Activated CD4-positive, alpha-beta memory T cell treated with anti-CD3 and anti-CD28 coated beads, Interleukin-2, amount 10 ng/mL, durations not matched to agents 7 days and 5 days (primary cell): ENCODE measurements at regions not wholly inside any gene's neighbourhood (a gene's known extent, or its start where the extent isn't known, plus 50 kb on each side); places are given as distances from the start of the nearest gene placed in this dataset.

Source experiments
- CTCF ChIA-PET: fragments of 350-600 bp; sonication (Branson Sonifier 250); formaldehyde crosslinking; loops from one replicate; lab custom pipeline; 2021; ENCODE audit warnings: antibody characterized with exemption, inconsistent platforms; lab: Charles Lee
- POLR2A ChIA-PET: fragments of 350-600 bp; sonication (Branson Sonifier 250); formaldehyde crosslinking; loops from one replicate; lab custom pipeline; 2021; ENCODE audit warnings: antibody characterized with exemption; lab: Charles Lee
- DNase-seq: peaks from one replicate; pipeline ENCODE4 v3.0.0-alpha.2; 2020
- H3K27ac Mint-ChIP-seq: one replicate; pipeline ENCODE4 v1.8.0; 2021; ENCODE audit warnings: mild to moderate bottlenecking, mixed read lengths
- H3K27me3 Mint-ChIP-seq: one replicate; pipeline ENCODE4 v1.8.0; 2021; ENCODE audit warnings: mixed read lengths
- H3K36me3 Mint-ChIP-seq: one replicate; pipeline ENCODE4 v1.8.0; 2021; ENCODE audit warnings: low read depth, mixed read lengths
- H3K4me1 Mint-ChIP-seq: one replicate; pipeline ENCODE4 v1.8.0; 2021; ENCODE audit warnings: mixed read lengths
- H3K4me3 Mint-ChIP-seq: one replicate; pipeline ENCODE4 v1.8.0; 2021; ENCODE audit warnings: mild to moderate bottlenecking, mixed read lengths
- H3K9me3 Mint-ChIP-seq: one replicate; pipeline ENCODE4 v1.8.0; 2021; ENCODE audit warnings: mixed read lengths

- Mint-ChIP-seq H3K27ac (no peak overlapping the region), H3K4me1 (no peaks in the 10 kb centered on the region), H3K4me3 (no peak overlapping the region), H3K27me3 (no peaks in the 10 kb centered on the region), H3K36me3 (no peaks in the 10 kb centered on the region), H3K9me3 (no peaks in the 10 kb centered on the region)
- POLR2A ChIA-PET: no interaction called here
- CTCF ChIA-PET: no interaction called here
- no peak for DNase-seq
Measured at GRCh38 chr7:110061387-110061786, 1029.5 kb upstream of the LRRN3 start.

GRCh38 chr7:110065121-110065520 lies 1025.8 kb upstream of the LRRN3 start:
- no peaks in the 10 kb centered on the region for H3K36me3 Mint-ChIP-seq
- no peak overlapping the region for H3K4me3 Mint-ChIP-seq
- no peaks in the 10 kb centered on the region for H3K4me1 Mint-ChIP-seq
- DNase-seq: no peak
- CTCF ChIA-PET: no interaction called here
- no peaks in the 10 kb centered on the region for H3K27me3 Mint-ChIP-seq
- no peaks in the 10 kb centered on the region for H3K9me3 Mint-ChIP-seq
- H3K27ac Mint-ChIP-seq: no peak overlapping the region
- POLR2A ChIA-PET: no interaction called here

- Mint-ChIP-seq H3K9me3 (no peaks in the 10 kb centered on the region), H3K4me1 (no peaks in the 10 kb centered on the region), H3K36me3 (no peaks in the 10 kb centered on the region), H3K4me3 (no peak overlapping the region), H3K27me3 (no peaks in the 10 kb centered on the region), H3K27ac (no peak overlapping the region)
- CTCF ChIA-PET: no interaction called here
- no peak for DNase-seq
- POLR2A ChIA-PET: no interaction called here
Measured at GRCh38 chr7:110066843-110067242, 1024.1 kb upstream of the LRRN3 start.

GRCh38 chr7:110071192-110071591 lies 1019.7 kb upstream of the LRRN3 start:
- Mint-ChIP-seq H3K27me3 (no peaks in the 10 kb centered on the region), H3K4me1 (no peaks in the 10 kb centered on the region), H3K9me3 (no peaks in the 10 kb centered on the region), H3K27ac (no peak overlapping the region), H3K4me3 (no peak overlapping the region), H3K36me3 (no peaks in the 10 kb centered on the region)
- ChIA-PET POLR2A (no interaction called here), CTCF (no interaction called here)
- no peak for DNase-seq

- H3K36me3 Mint-ChIP-seq: no peaks in the 10 kb centered on the region
- H3K4me3 Mint-ChIP-seq: no peak overlapping the region
- ChIA-PET CTCF (no interaction called here), POLR2A (no interaction called here)
- DNase-seq: no peak
- no peaks in the 10 kb centered on the region for H3K27me3 Mint-ChIP-seq
- no peak overlapping the region for H3K27ac Mint-ChIP-seq
- H3K9me3 Mint-ChIP-seq: no peaks in the 10 kb centered on the region
- H3K4me1 Mint-ChIP-seq: no peaks in the 10 kb centered on the region
Measured at GRCh38 chr7:110075450-110075849, 1015.5 kb upstream of the LRRN3 start.

- no peaks in the 10 kb centered on the region for H3K4me1 Mint-ChIP-seq
- H3K9me3 Mint-ChIP-seq: no peaks in the 10 kb centered on the region
- H3K36me3 Mint-ChIP-seq: no peaks in the 10 kb centered on the region
- DNase-seq: no peak
- no peak overlapping the region for H3K4me3 Mint-ChIP-seq
- POLR2A ChIA-PET: no interaction called here
- CTCF ChIA-PET: no interaction called here
- no peaks in the 10 kb centered on the region for H3K27me3 Mint-ChIP-seq
- H3K27ac Mint-ChIP-seq: no peak overlapping the region
Measured at GRCh38 chr7:110076194-110076593, 1014.7 kb upstream of the LRRN3 start.

GRCh38 chr7:110084181-110084807 lies 1006.6 kb upstream of the LRRN3 start:
- no peaks in the 10 kb centered on the region for H3K9me3 Mint-ChIP-seq
- ChIA-PET POLR2A (no interaction called here), CTCF (no interaction called here)
- H3K4me1 Mint-ChIP-seq: no peaks in the 10 kb centered on the region
- DNase-seq: no peak
- no peaks in the 10 kb centered on the region for H3K36me3 Mint-ChIP-seq
- no peaks in the 10 kb centered on the region for H3K27me3 Mint-ChIP-seq
- H3K27ac Mint-ChIP-seq: no peak overlapping the region
- H3K4me3 Mint-ChIP-seq: no peak overlapping the region

- H3K36me3 Mint-ChIP-seq: no peaks in the 10 kb centered on the region
- H3K4me1 Mint-ChIP-seq: no peaks in the 10 kb centered on the region
- DNase-seq: no peak
- H3K27me3 Mint-ChIP-seq: no peaks in the 10 kb centered on the region
- no peak overlapping the region for H3K27ac Mint-ChIP-seq
- H3K4me3 Mint-ChIP-seq: no peak overlapping the region
- POLR2A ChIA-PET: no interaction called here
- H3K9me3 Mint-ChIP-seq: no peaks in the 10 kb centered on the region
- CTCF ChIA-PET: interaction anchor here (0.7 to 1.2 kb wide), 2 partner anchors 68 to 1009 kb away, joined by 3 read pairs; no protein-coding TSS in a partner anchor
Measured at GRCh38 chr7:110090110-110090820, 1000.7 kb upstream of the LRRN3 start.

- H3K4me3 Mint-ChIP-seq: no peak overlapping the region
- POLR2A ChIA-PET: no interaction called here
- H3K4me1 Mint-ChIP-seq: no peaks in the 10 kb centered on the region
- H3K27ac Mint-ChIP-seq: no peak overlapping the region
- CTCF ChIA-PET: no interaction called here
- H3K36me3 Mint-ChIP-seq: no peaks in the 10 kb centered on the region
- H3K27me3 Mint-ChIP-seq: no peaks in the 10 kb centered on the region
- no peak for DNase-seq
- peaks cover 5% of the 10 kb centered on the region for H3K9me3 Mint-ChIP-seq
Measured at GRCh38 chr7:110095372-110096052, 995.4 kb upstream of the LRRN3 start.

GRCh38 chr7:110104243-110104642 lies 986.7 kb upstream of the LRRN3 start:
- Mint-ChIP-seq H3K4me1 (no peaks in the 10 kb centered on the region), H3K36me3 (no peaks in the 10 kb centered on the region)
- CTCF ChIA-PET: no interaction called here

GRCh38 chr7:110105307-110105706 lies 985.6 kb upstream of the LRRN3 start:
- H3K4me1 Mint-ChIP-seq: no peaks in the 10 kb centered on the region
- ChIA-PET POLR2A (no interaction called here), CTCF (no interaction called here)
- no peak overlapping the region for H3K4me3 Mint-ChIP-seq
- peaks cover 5% of the 10 kb centered on the region for H3K9me3 Mint-ChIP-seq
- no peaks in the 10 kb centered on the region for H3K27me3 Mint-ChIP-seq
- no peak overlapping the region for H3K27ac Mint-ChIP-seq
- DNase-seq: no peak
- no peaks in the 10 kb centered on the region for H3K36me3 Mint-ChIP-seq

More at GRCh38 chr7:110104243-110104642, 986.7 kb upstream of the LRRN3 start:
- no peak overlapping the region for H3K4me3 Mint-ChIP-seq
- POLR2A ChIA-PET: no interaction called here
- no peak overlapping the region for H3K27ac Mint-ChIP-seq
- DNase-seq: no peak
- H3K9me3 Mint-ChIP-seq: peaks cover 5% of the 10 kb centered on the region
- H3K27me3 Mint-ChIP-seq: no peaks in the 10 kb centered on the region

GRCh38 chr7:110105840-110106239 lies 985.1 kb upstream of the LRRN3 start:
- Mint-ChIP-seq H3K4me3 (no peak overlapping the region), H3K9me3 (peaks cover 5% of the 10 kb centered on the region), H3K4me1 (no peaks in the 10 kb centered on the region), H3K27me3 (no peaks in the 10 kb centered on the region), H3K36me3 (no peaks in the 10 kb centered on the region), H3K27ac (no peak overlapping the region)
- ChIA-PET POLR2A (no interaction called here), CTCF (no interaction called here)
- no peak for DNase-seq

- H3K9me3 Mint-ChIP-seq: peaks cover 5% of the 10 kb centered on the region
- ChIA-PET POLR2A (no interaction called here), CTCF (no interaction called here)
- H3K4me1 Mint-ChIP-seq: no peaks in the 10 kb centered on the region
- DNase-seq: no peak
- no peak overlapping the region for H3K4me3 Mint-ChIP-seq
- H3K36me3 Mint-ChIP-seq: no peaks in the 10 kb centered on the region
- no peaks in the 10 kb centered on the region for H3K27me3 Mint-ChIP-seq
- no peak overlapping the region for H3K27ac Mint-ChIP-seq
Measured at GRCh38 chr7:110119883-110120581, 970.9 kb upstream of the LRRN3 start.
